ENCODE measurements at regions not wholly inside any gene's neighbourhood (a gene's known extent, or its start where the extent isn't known, plus 50 kb on each side); places are given as distances from the start of the nearest gene placed in this dataset.

- Histone ChIP-seq H4K20me1 (ENCODE audit: insufficient read depth, low read length) (no peaks in the 10 kb centered on the region), H2AFZ (ENCODE audit: low read depth, low read length) (no peak overlapping the region), H3K4me1 (ENCODE audit: insufficient read depth, low read length) (no peaks in the 10 kb centered on the region), H3K36me3 (ENCODE audit: insufficient read depth, low read length) (no peaks in the 10 kb centered on the region), H3K27me3 (ENCODE audit: insufficient read depth, low read length) (no peaks in the 10 kb centered on the region), H3K4me3 (ENCODE audit: insufficient read depth, low read depth, low read length) (no peak overlapping the region), H3K27ac (ENCODE audit: low read depth, low read length) (no peak overlapping the region), H3K9ac (ENCODE audit: low read length) (no peak overlapping the region), H3K79me2 (ENCODE audit: insufficient read depth, low read length) (no peaks in the 10 kb centered on the region), H3K4me2 (ENCODE audit: low read length) (no peak overlapping the region), H3K9me3 (ENCODE audit: insufficient read depth, low read depth, low read length) (no peaks in the 10 kb centered on the region)
- Mint-ChIP-seq H3K27ac (ENCODE audit: unreplicated experiment) (no peak overlapping the region), H3K9me3 (ENCODE audit: unreplicated experiment) (peaks cover 13% of the 10 kb centered on the region), H3K27me3 (ENCODE audit: low read depth, unreplicated experiment) (peaks cover 47% of the 10 kb centered on the region), H3K4me3 (ENCODE audit: unreplicated experiment) (no peak overlapping the region), H3K36me3 (ENCODE audit: low read depth, unreplicated experiment) (no peaks in the 10 kb centered on the region), H3K4me1 (ENCODE audit: low read depth, unreplicated experiment) (peaks cover 3% of the 10 kb centered on the region)
- FAIRE-seq (no peak), DNase-seq (ENCODE audit: low read depth) (no peak)
- TF ChIP-seq CTCF (IDR thresholded peaks at IDR 0.05; ENCODE audit: insufficient read depth, low read depth, low read length): no peak
- TF ChIP-seq EZH2 (IDR thresholded peaks at IDR 0.05; ENCODE audit: insufficient read depth, low read length): no peak
These were observed 159.7 kb upstream of the SKOR2 start for GRCh38 chr18:47411159-47411558.

GRCh38 chr18:47410139-47410538 is 158.7 kb upstream of the SKOR2 start:
- no peaks in the 10 kb centered on the region for H3K4me1 ChIP-seq (ENCODE audit: insufficient read depth, low read length)
- Mint-ChIP-seq H3K27me3 (ENCODE audit: low read depth, unreplicated experiment) (peaks cover 46% of the 10 kb centered on the region), H3K4me3 (ENCODE audit: unreplicated experiment) (no peak overlapping the region), H3K27ac (ENCODE audit: unreplicated experiment) (no peak overlapping the region), H3K9me3 (ENCODE audit: unreplicated experiment) (peaks cover 17% of the 10 kb centered on the region), H3K36me3 (ENCODE audit: low read depth, unreplicated experiment) (no peaks in the 10 kb centered on the region), H3K4me1 (ENCODE audit: low read depth, unreplicated experiment) (no peaks in the 10 kb centered on the region)
- H3K4me2 ChIP-seq (ENCODE audit: low read length): no peak overlapping the region
- DNase-seq (ENCODE audit: low read depth) (no peak), FAIRE-seq (no peak)
- no peaks in the 10 kb centered on the region for H3K9me3 ChIP-seq (ENCODE audit: insufficient read depth, low read depth, low read length)
- no peaks in the 10 kb centered on the region for H4K20me1 ChIP-seq (ENCODE audit: insufficient read depth, low read length)
- no peaks in the 10 kb centered on the region for H3K79me2 ChIP-seq (ENCODE audit: insufficient read depth, low read length)
- no peaks in the 10 kb centered on the region for H3K36me3 ChIP-seq (ENCODE audit: insufficient read depth, low read length)
- H3K9ac ChIP-seq (ENCODE audit: low read length): no peak overlapping the region
- H3K27me3 ChIP-seq (ENCODE audit: insufficient read depth, low read length): no peaks in the 10 kb centered on the region
- no peak for TF ChIP-seq CTCF (IDR thresholded peaks at IDR 0.05; ENCODE audit: insufficient read depth, low read depth, low read length)
- TF ChIP-seq EZH2 (IDR thresholded peaks at IDR 0.05; ENCODE audit: insufficient read depth, low read length): no peak
- no peak overlapping the region for H3K4me3 ChIP-seq (ENCODE audit: insufficient read depth, low read depth, low read length)
- H3K27ac ChIP-seq (ENCODE audit: low read depth, low read length): no peak overlapping the region
- no peak overlapping the region for H2AFZ ChIP-seq (ENCODE audit: low read depth, low read length)

GRCh38 chr18:47409519-47409918 is 158.1 kb upstream of the SKOR2 start:
- Histone ChIP-seq H3K9ac (ENCODE audit: low read length) (no peak overlapping the region), H3K4me2 (ENCODE audit: low read length) (no peak overlapping the region), H3K4me3 (ENCODE audit: insufficient read depth, low read depth, low read length) (no peak overlapping the region), H3K79me2 (ENCODE audit: insufficient read depth, low read length) (no peaks in the 10 kb centered on the region), H3K4me1 (ENCODE audit: insufficient read depth, low read length) (no peaks in the 10 kb centered on the region), H3K27ac (ENCODE audit: low read depth, low read length) (no peak overlapping the region), H2AFZ (ENCODE audit: low read depth, low read length) (no peak overlapping the region), H3K9me3 (ENCODE audit: insufficient read depth, low read depth, low read length) (no peaks in the 10 kb centered on the region), H4K20me1 (ENCODE audit: insufficient read depth, low read length) (no peaks in the 10 kb centered on the region), H3K36me3 (ENCODE audit: insufficient read depth, low read length) (no peaks in the 10 kb centered on the region), H3K27me3 (ENCODE audit: insufficient read depth, low read length) (no peaks in the 10 kb centered on the region)
- Mint-ChIP-seq H3K27ac (ENCODE audit: unreplicated experiment) (no peak overlapping the region), H3K4me1 (ENCODE audit: low read depth, unreplicated experiment) (no peaks in the 10 kb centered on the region), H3K9me3 (ENCODE audit: unreplicated experiment) (peaks cover 12% of the 10 kb centered on the region), H3K4me3 (ENCODE audit: unreplicated experiment) (no peak overlapping the region), H3K36me3 (ENCODE audit: low read depth, unreplicated experiment) (no peaks in the 10 kb centered on the region), H3K27me3 (ENCODE audit: low read depth, unreplicated experiment) (peaks cover 44% of the 10 kb centered on the region)
- DNase-seq (ENCODE audit: low read depth) (no peak), FAIRE-seq (no peak)
- TF ChIP-seq EZH2 (IDR thresholded peaks at IDR 0.05; ENCODE audit: insufficient read depth, low read length) (no peak), CTCF (IDR thresholded peaks at IDR 0.05; ENCODE audit: insufficient read depth, low read depth, low read length) (no peak)

Data from astrocyte (in vitro differentiated cells and primary cell).